HG03025 (cell line): ENCODE measurements at regions not wholly inside any gene's neighbourhood (a gene's known extent, or its start where the extent isn't known, plus 50 kb on each side); places are given as distances from the start of the nearest gene placed in this dataset.

ENCODE experiments used
- ATAC-seq: cut with Tn5 transposase; IDR thresholded peaks from one replicate; pipeline ENCODE4 v1.9.1; 2021; ENCODE audit warnings: mild to moderate bottlenecking, moderate library complexity; ENCODE audit not compliant: unreplicated experiment, low FRiP score

- no peak for ATAC-seq
These were observed 218.0 kb downstream of the IRS1 start for GRCh38 chr2:226581661-226582060.

DNA sequence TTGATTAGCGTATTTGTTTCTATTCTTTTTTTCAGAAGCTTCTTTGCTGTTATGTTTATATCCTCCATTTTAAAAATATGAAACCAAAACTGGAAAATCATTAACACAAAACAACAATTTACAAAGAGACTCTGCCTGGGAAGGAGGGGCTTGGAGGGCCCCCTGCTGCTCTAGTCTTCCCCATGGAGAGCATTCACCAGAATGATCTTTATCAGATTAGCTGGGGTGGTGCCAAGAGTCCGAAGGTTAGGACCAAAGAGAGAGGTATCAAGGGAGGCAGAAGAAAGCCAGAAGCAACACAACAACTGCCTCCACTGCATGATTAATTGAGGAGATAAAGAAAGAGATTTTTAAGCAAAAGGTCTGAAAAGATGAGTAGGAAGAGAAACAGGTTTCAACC, 218.6 kb downstream of the IRS1 start:
- no peak for ATAC-seq

GRCh38 chr2:226580403-226580802, 219.2 kb downstream of the IRS1 start:
- no peak for ATAC-seq

DNA sequence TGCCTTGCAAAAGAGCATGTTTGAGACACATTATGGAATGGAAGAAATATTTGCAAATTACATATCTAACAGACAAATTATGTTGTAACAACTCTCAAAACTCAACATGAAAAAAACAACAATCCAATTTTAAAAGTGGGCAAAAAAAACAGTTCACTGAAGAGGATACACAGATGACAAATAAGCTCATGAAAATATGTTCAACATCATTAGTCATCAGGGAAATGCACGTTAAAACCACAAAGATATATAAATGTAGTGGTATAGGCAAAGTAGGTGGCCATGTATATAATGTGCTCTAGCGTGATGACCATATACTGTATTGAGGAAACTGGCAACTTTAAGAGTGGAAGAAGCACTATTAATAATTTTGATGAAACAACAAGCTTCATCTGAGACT, 220.1 kb downstream of the IRS1 start:
- no peak for ATAC-seq

- no peak for ATAC-seq
These were observed 220.7 kb downstream of the IRS1 start for GRCh38 chr2:226578879-226579278.

GRCh38 chr2:226578373-226578772, 221.2 kb downstream of the IRS1 start:
- no peak for ATAC-seq

GRCh38 chr2:226575928-226576327, 223.7 kb downstream of the IRS1 start:
- ATAC-seq: no peak

DNA sequence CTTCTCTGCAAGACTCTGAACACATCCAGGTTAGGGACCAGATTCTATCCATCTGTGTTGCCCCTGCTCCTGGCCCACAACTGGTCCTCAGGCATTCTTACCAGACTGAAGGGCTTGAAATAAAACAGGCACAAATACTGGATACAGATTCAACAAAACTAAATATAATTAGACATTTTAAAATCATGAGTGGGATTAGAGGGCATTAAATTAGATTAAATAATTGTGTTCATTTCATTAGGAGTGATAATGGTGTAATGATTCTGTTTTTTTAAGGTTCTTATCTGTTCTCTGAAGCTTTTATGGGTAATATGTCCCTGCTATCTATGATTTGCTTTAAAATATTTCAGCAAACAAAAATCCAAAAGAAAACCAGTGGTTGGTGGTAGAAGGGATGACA, 226.5 kb downstream of the IRS1 start:
- ATAC-seq: no peak

GRCh38 chr2:226564667-226565066, 235.0 kb downstream of the IRS1 start:
- ATAC-seq: no peak

- ATAC-seq: no peak
These were observed 237.7 kb downstream of the IRS1 start for GRCh38 chr2:226561962-226562361.

- no peak for ATAC-seq
These were observed 239.3 kb downstream of the IRS1 start for GRCh38 chr2:226560325-226560724.

DNA sequence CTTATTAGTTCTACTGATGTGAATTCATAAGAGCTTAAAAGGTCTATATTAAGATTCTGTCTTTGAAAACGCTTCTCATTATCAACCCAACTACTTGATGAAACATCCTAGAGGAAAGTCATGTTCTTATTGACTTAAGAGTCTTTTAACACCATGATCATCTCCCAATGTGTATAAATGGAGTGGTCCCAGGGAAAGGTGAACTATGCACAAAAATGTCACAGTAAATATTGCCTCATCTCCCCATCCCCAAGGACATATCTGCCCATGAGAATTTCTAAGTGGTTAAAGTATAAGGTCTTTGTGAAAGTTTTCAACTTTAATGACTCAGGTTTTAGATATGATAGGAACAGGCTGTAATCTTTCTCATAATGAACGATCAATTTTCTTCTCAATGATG, 240.1 kb downstream of the IRS1 start:
- no peak for ATAC-seq

GRCh38 chr2:226558418-226558817, 241.2 kb downstream of the IRS1 start:
- no peak for ATAC-seq

DNA sequence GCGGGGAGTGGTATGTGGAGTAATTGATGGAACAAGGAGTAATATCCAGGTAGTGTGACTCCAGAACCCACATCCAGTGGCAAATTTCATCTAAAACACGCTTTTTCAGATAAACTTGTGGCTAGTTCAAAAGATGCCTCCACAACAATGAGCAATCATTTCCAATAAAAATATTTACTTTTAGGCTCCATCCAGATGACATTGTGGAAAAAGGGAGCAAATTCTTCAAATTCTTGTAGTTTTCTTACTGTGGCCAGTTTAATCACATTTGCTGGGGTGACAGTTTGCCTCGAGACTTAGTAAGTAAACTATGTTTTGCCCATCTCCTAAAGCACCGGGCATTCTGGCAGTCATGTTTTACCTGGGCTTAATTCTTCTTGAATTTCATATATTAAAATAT, 243.6 kb downstream of the IRS1 start:
- ATAC-seq: no peak

DNA sequence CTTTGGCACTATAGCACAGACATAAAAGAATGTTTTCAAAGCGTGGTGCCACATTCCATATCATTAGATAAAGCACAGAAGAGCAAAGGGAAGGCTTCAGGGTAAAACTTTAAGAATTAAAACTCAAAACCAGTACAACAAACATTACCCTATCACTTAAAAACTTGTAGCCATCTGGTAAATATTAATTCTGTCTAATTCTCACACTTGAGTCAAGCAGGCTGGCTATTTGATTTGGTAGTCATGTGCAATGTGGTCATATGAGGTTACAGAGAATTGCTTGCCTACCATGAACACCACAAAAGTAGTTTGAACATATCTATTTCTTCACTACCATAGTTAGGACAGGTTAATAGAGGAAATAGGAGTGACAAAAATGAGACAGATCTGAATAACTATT, 244.9 kb downstream of the IRS1 start:
- no peak for ATAC-seq

GRCh38 chr2:226553333-226553732, 246.3 kb downstream of the IRS1 start:
- no peak for ATAC-seq

DNA sequence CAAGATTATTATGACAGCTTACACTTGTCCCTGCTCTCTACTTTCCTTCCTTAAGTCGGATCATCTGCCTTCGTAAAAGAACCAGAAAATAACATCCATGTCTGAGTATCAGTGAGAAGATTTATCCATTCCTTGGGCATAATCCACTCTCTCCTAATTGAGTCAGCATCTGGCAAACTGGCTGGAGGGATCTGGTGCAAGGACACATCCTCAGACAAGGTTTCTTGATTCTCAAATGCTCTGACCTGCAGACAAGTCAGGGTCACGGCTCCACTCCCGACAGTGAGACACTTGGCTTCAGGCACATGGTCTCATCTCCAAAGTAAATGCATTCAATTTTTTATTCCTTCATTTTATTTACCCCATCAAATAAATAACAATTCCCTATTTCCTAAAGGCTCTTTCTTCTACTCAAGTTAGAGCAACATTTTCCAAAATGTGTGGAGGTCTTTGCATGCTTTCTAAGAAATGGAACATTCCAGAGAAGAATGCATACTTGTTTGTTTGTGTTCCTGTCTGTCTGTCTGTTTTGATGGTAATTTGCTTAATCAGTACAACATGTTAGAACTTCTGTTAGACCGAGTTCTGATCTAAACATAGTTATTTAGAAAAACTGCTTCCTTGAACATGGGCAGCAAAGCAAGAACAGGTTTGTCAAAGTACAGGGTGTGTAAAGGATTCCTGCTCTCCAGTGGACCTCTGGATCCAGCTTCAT, 246.9 kb downstream of the IRS1 start:
- no peak for ATAC-seq

DNA sequence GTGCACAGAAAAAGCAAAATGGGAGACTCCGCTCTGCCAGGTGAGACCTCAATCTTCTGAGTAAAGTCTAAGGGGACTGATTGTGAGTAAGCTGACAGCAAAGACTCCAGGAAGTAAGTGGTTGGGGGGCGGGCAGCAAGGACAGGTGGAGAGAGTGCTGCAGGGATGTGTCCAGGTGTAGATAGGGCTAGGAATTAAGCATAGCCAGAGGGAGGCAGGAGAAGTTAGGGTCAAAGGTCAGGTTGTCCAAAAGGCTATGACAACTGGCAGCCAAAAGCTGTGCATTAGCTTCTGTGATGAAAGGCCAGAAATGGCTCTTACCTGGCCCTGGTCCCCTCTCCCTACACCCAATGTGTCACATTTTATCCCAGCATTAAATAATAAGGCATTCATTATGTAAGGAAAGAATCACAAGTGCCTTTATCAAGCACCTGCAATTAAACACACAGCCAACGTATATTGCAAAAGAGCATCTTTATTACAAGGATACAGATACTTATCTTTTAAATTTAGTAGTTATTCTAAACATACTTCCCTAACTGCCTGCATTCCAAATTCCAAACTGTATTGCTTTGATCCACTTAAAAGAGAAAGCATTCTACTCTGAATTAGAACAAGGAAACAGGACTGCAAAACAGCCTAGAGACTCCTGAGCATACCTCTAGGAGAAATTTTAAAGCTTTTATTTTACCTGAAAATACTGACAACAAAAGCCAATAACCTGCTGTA, 247.9 kb downstream of the IRS1 start:
- ATAC-seq: no peak

DNA sequence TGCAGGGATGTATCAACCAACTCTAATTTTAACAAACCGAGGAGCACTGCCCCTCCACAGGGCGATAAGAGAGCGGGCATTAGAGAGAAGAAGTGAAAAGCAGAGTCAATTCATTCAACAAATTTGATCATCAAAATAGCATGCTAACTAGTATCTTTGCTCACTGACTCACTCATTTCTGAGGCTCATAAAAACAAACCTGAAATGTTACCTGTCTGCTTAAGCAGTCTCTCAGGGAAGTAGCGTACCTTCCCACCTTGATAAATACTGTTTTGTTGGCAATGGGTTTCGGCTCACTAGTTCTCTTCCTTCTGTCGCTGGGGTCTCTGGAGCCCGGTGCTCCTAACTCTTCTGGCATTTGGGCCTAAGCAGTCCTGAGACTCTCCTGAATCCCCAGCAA, 248.8 kb downstream of the IRS1 start:
- ATAC-seq: no peak

GRCh38 chr2:226548732-226549131, 250.9 kb downstream of the IRS1 start:
- no peak for ATAC-seq

DNA sequence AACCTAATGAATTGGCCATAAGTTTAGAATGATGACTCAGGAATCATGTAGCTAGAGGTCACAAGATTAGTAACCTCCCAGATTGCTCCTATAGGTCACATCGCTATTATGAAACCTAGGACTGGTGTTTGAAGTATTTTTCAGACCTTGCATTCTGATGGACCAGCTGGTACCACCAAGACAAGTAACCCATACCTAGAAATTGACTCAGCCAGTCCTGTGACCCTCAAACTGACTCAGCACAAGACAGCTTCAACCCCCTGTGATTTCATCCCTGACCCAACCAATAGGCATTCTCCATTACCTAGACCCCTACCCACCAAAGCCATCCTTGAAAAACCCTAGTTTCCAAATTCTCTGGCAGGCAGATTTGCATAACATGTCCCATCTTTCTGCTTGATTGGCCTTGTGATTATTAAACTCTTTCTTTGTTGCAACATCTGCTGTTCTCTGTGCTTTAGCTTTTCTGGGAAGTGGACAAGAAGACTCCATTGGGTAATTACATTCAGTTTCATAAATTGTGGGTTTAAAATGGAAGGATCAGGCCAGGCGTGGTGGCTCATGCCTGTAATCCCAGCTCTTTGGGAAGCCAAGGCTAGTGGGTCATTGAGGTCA, 254.9 kb downstream of the IRS1 start:
- ATAC-seq: no peak
